Heart left ventricle (tissue), 16 donors: ENCODE measurements at regions not wholly inside any gene's neighbourhood (a gene's known extent, or its start where the extent isn't known, plus 50 kb on each side); places are given as distances from the start of the nearest gene placed in this dataset.

Experiments used
- ATAC-seq, 4 donors: fragments of 200-7000 bp; cut with Tn5 transposase; one replicate each; pipeline ENCODE4 v1.9.1; 2020 to 2022; ENCODE audit warnings: moderate library complexity in 4 of 4, mild to moderate bottlenecking in 3 of 4, moderate number of reproducible peaks in 1 of 4
- DNase-seq, 5 donors: peaks; one replicate each; pipeline ENCODE4 v3.0.0-alpha.2; 2020
- H3K27ac ChIP-seq, 12 donors: fragments of 200-600 bp; sonication (generic) in 4 of 12; one replicate each; pipeline versions ENCODE4 v1.5.0 to v1.8.0; 2016 to 2022; ENCODE audit warnings: mild to moderate bottlenecking in 2 of 12
- H3K27me3 ChIP-seq, 9 donors: fragments of 200-600 bp; sonication (generic) in 2 of 9; one replicate each; pipeline versions ENCODE4 v1.5.1 to v1.8.0; 2016 to 2022; ENCODE audit warnings: mild to moderate bottlenecking in 3 of 9
- H3K36me3 ChIP-seq, 9 donors: fragments of 200-600 bp; sonication (generic) in 2 of 9; one replicate each; pipeline versions ENCODE4 v1.5.0 to v1.8.0; 2018 to 2022; ENCODE audit warnings: mild to moderate bottlenecking in 2 of 9
- H3K4me1 ChIP-seq, 12 donors: fragments of 200-600 bp; sonication (generic) in 4 of 12; one replicate each; pipeline versions ENCODE4 v1.5.0 to v1.8.0; 2016 to 2022; ENCODE audit warnings: mild to moderate bottlenecking in 3 of 12
- H3K4me3 ChIP-seq, 12 donors: fragments of 200-600 bp; sonication (generic) in 4 of 12; one replicate each; pipeline versions ENCODE4 v1.5.0 to v1.8.0; 2017 to 2022; ENCODE audit warnings: mild to moderate bottlenecking in 9 of 12, moderate library complexity in 4 of 12
- H3K9me3 ChIP-seq, 12 donors: fragments of 200-600 bp; sonication (generic) in 4 of 12; one replicate each; pipeline versions ENCODE4 v1.5.0 to v1.8.0; 2016 to 2022; ENCODE audit warnings: mild to moderate bottlenecking in 1 of 12
- POLR2A ChIP-seq, 2 donors: fragments of 450-650 bp; IDR thresholded peaks; one replicate each; pipeline ENCODE4 v1.6.1; 2017; ENCODE audit warnings: antibody characterized with exemption in 2 of 2, mild to moderate bottlenecking in 2 of 2, moderate library complexity in 2 of 2
- WGBS, 4 donors: extraction: QIAGEN DNeasy Blood & Tissue Kit in 2 of 4; methylation state at CpG; one replicate each; pipeline versions ENCODE4 v1.1.5 to v1.1.7; 2013 to 2018; 5-methylcytosine and 5-hydroxymethylcytosine counted together
- intact Hi-C, 10 donors: fragments of 100-400 bp; cut with DNase I; formaldehyde crosslinking; loops; one replicate each; pipeline versions ENCODE4 v1.11.1 to v1.14.2; 2022
- TF ChIP-seq, protein P1 (sequence below), 12 donors: fragments of 200-600 bp; sonication (generic) in 4 of 12; IDR thresholded peaks; one replicate each; pipeline versions ENCODE4 v1.5.0 to v1.8.0; 2018 to 2022; ENCODE audit warnings: antibody characterized with exemption in 12 of 12, mild to moderate bottlenecking in 5 of 12
- donor health status: ischemic (EF 13 %, LVEDD 7.1; RV severe dilation, severe dysfunction).
- donor health status: healthy with polysubstance abuse.
- donor health status: DM: no; HTN: yes; CAD: no.
- donor health status: DM: no; HTN: no; CAD: no.
- donor health status: ischemic (EF 25% LVEDD 6.9; RV normal size, moderate dysfunction).
- donor health status: ischemic (EF 25% LVEDD 5.7; RV mildly dilated, moderate dysfunction).
- donor health status: healthy.
- donor health status: DM: yes; HTN: yes; CAD: no.
- donor health status: ischemic (EF 35%, LVEDD 5.7; RV mildly dilated, moderate dysfunction).
- donor health status: nonischemic (EF 11% LVEDD 7.7; RV severe dilation, severe dysfunction).
- donor health status: DM: yes; HTN: yes; CAD: no.
- donor health status: PGD.
- donor health status: ischemic (EF 29% LVEDD 5.4; RV normal size, mild dysfunction).
- donor health status: nonischemic (EF 23%, LVEDD 6.1; RV moderate dilation, normal function).

GRCh38 chr13:83344518-83344917 lies 537.8 kb downstream of the SLITRK1 start:
- no peak for TF ChIP-seq POLR2A (IDR thresholded peaks at IDR 0.05)
- TF ChIP-seq, protein P1, sequence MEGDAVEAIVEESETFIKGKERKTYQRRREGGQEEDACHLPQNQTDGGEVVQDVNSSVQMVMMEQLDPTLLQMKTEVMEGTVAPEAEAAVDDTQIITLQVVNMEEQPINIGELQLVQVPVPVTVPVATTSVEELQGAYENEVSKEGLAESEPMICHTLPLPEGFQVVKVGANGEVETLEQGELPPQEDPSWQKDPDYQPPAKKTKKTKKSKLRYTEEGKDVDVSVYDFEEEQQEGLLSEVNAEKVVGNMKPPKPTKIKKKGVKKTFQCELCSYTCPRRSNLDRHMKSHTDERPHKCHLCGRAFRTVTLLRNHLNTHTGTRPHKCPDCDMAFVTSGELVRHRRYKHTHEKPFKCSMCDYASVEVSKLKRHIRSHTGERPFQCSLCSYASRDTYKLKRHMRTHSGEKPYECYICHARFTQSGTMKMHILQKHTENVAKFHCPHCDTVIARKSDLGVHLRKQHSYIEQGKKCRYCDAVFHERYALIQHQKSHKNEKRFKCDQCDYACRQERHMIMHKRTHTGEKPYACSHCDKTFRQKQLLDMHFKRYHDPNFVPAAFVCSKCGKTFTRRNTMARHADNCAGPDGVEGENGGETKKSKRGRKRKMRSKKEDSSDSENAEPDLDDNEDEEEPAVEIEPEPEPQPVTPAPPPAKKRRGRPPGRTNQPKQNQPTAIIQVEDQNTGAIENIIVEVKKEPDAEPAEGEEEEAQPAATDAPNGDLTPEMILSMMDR (IDR thresholded peaks at IDR 0.05), result no peak
- Histone ChIP-seq H3K9me3 (peaks cover 0 to 6% (median 0%) of the 10 kb centered on the region in 12 donors), H3K4me1 (no peaks in the 10 kb centered on the region), H3K36me3 (no peaks in the 10 kb centered on the region), H3K27me3 (no peaks in the 10 kb centered on the region), H3K27ac (no peak overlapping the region), H3K4me3 (no peak overlapping the region)
- intact Hi-C loops, result no loop called here
- DNase-seq (no peak), ATAC-seq (no peak)
- WGBS, 4 donors, result 76 to 83% (median 80%) methylated on average over 2 of the region's 2 CpGs

DNA sequence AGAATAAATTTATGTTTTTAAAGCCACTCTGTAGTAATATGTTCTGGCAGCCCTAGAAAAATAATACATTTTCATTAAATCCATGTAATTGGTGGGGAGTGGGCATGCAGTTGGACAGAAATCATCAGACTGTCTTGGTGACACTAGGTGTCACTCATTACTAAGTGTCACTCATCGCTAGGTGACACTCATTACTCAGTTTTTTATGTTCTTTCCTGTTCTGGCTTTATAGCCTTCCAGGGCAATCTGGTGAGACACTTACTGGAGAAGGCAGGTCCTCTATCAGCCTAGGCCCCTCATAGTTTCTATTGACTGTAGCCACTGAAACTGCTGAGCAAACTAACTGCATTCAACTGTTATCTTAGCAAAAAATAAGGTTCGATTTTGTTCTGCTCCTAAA lies 542.1 kb downstream of the SLITRK1 start:
- TF ChIP-seq, protein P1 (IDR thresholded peaks at IDR 0.05), result no peak
- no peak for TF ChIP-seq POLR2A (IDR thresholded peaks at IDR 0.05)
- no peaks in the 10 kb centered on the region for H3K36me3 ChIP-seq
- no peak for ATAC-seq
- peaks cover 0 to 2% (median 0%) of the 10 kb centered on the region in 12 donors for H3K9me3 ChIP-seq
- intact Hi-C loops, result no loop called here
- H3K27me3 ChIP-seq, result no peaks in the 10 kb centered on the region
- H3K4me1 ChIP-seq, result no peaks in the 10 kb centered on the region
- H3K4me3 ChIP-seq, result no peak overlapping the region
- no peak for DNase-seq
- H3K27ac ChIP-seq, result no peak overlapping the region
- WGBS, 4 donors, result 71 to 77% (median 72%) methylated on average over 2 of the region's 2 CpGs

- TF ChIP-seq POLR2A (IDR thresholded peaks at IDR 0.05), result no peak
- TF ChIP-seq, protein P1 (IDR thresholded peaks at IDR 0.05), result no peak
- H3K9me3 ChIP-seq, result peaks cover 0 to 8% (median 0%) of the 10 kb centered on the region in 12 donors
- WGBS, 4 donors, result 68 to 77% (median 71%) methylated on average over 7 of the region's 7 CpGs
- H3K27me3 ChIP-seq, result no peaks in the 10 kb centered on the region
- no peaks in the 10 kb centered on the region for H3K4me1 ChIP-seq
- no peaks in the 10 kb centered on the region for H3K36me3 ChIP-seq
- no peak for DNase-seq
- H3K27ac ChIP-seq, result no peak overlapping the region
- no peak overlapping the region for H3K4me3 ChIP-seq
- no peak for ATAC-seq
- intact Hi-C loops, result no loop called here
Observed at GRCh38 chr13:83333614-83334388, 548.5 kb downstream of the SLITRK1 start.

DNA sequence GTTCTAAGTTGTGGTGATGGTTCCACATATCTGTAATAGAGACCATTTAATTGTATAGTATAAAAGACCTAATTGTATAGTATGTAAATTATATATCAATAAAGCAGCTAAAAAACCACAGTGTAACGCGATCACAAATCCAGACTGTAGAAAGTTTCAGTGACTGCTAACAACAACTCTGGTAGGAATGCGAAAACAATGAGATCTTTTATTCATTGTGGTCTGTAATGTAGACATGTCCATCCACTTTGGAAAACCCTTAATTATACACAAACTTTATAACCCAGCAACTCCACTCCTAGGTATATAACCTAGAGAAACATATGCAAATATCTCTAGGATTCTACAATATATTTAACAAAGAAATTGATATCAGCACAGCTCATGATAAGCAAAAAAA lies 549.5 kb downstream of the SLITRK1 start:
- intact Hi-C loops, result no loop called here
- no peak for ATAC-seq
- Histone ChIP-seq H3K27me3 (no peaks in the 10 kb centered on the region), H3K36me3 (no peaks in the 10 kb centered on the region), H3K27ac (no peak overlapping the region), H3K4me3 (no peak overlapping the region), H3K9me3 (peaks cover 0 to 8% (median 0%) of the 10 kb centered on the region in 12 donors), H3K4me1 (no peaks in the 10 kb centered on the region)
- WGBS, 4 donors, result 92 to 97% (median 93%) methylated on average over 3 of the region's 3 CpGs
- no peak for TF ChIP-seq POLR2A (IDR thresholded peaks at IDR 0.05)
- TF ChIP-seq, protein P1 (IDR thresholded peaks at IDR 0.05), result no peak
- no peak for DNase-seq
